Right lung (tissue), 2 donors: ENCODE measurements at regions not wholly inside any gene's neighbourhood (a gene's known extent, or its start where the extent isn't known, plus 50 kb on each side); places are given as distances from the start of the nearest gene placed in this dataset.
"Not testable (repeated sequence)": the region's sequence is repeated elsewhere in the genome, so short reads cannot be mapped to it uniquely, and the experiment has no call there.

Source experiments
- DNase-seq, 2 donors: peaks; one replicate each; pipeline ENCODE4 v3.0.0-alpha.2; 2013

GRCh38 chr4:37771771-37772170 lies 54.7 kb upstream of the PGM2 start:
- no peak for DNase-seq

- no peak for DNase-seq
Measured at GRCh38 chr4:37770016-37770415, 56.5 kb upstream of the PGM2 start.

GRCh38 chr4:37769391-37769989 lies 57.0 kb upstream of the PGM2 start:
- DNase-seq, result no peak

GRCh38 chr4:37767546-37767945 lies 58.9 kb upstream of the PGM2 start:
- peak; percentile 41 to 53 for DNase-seq

- no peak for DNase-seq
Measured at GRCh38 chr4:37767019-37767418, 59.5 kb upstream of the PGM2 start.

- no peak for DNase-seq
Measured at GRCh38 chr4:37765741-37766140, 60.7 kb upstream of the PGM2 start.

- DNase-seq, result no peak
Measured at GRCh38 chr4:37763831-37764230, 62.7 kb upstream of the PGM2 start.

- DNase-seq, result no peak
Measured at GRCh38 chr4:37762991-37763368, 63.5 kb upstream of the PGM2 start.

GRCh38 chr4:37762294-37762990 lies 64.0 kb upstream of the PGM2 start:
- no peak for DNase-seq

- DNase-seq, result no peak
Measured at GRCh38 chr4:37760840-37761239, 65.6 kb upstream of the PGM2 start.

GRCh38 chr4:37759833-37760232 lies 66.7 kb upstream of the PGM2 start:
- DNase-seq, result no peak

- DNase-seq, result peak; percentile 65 to 69
Measured at GRCh38 chr4:37758226-37758625, 68.3 kb upstream of the PGM2 start.

GRCh38 chr4:37757761-37758160 lies 68.7 kb upstream of the PGM2 start:
- no peak for DNase-seq

GRCh38 chr4:37757121-37757520 lies 69.4 kb upstream of the PGM2 start:
- DNase-seq, result no peak

GRCh38 chr4:37754410-37755185 lies 68.4 kb upstream of the RELL1 start:
- no peak for DNase-seq

GRCh38 chr4:37749398-37749988 lies 63.3 kb upstream of the RELL1 start:
- DNase-seq, result no peak

- no peak for DNase-seq
Measured at GRCh38 chr4:37748485-37748884, 62.3 kb upstream of the RELL1 start.

GRCh38 chr4:37747772-37748330 lies 61.7 kb upstream of the RELL1 start:
- no peak for DNase-seq

- DNase-seq, result not testable (repeated sequence)
Measured at GRCh38 chr4:37746852-37747251, 60.7 kb upstream of the RELL1 start.

- DNase-seq, result no peak
Measured at GRCh38 chr4:37745946-37746345, 59.8 kb upstream of the RELL1 start.

- DNase-seq, result no peak
Measured at GRCh38 chr4:37742149-37742548, 56.0 kb upstream of the RELL1 start.

GRCh38 chr4:37741564-37741963 lies 55.4 kb upstream of the RELL1 start:
- DNase-seq, result no peak
